SH-SY5Y (cell line): ENCODE measurements at regions not wholly inside any gene's neighbourhood (a gene's known extent, or its start where the extent isn't known, plus 50 kb on each side); places are given as distances from the start of the nearest gene placed in this dataset.

ENCODE experiments used
- GATA2 ChIP-seq: IDR thresholded peaks from 2 replicates; pipeline ENCODE4 v1.6.1; 2011; ENCODE audit warnings: mild to moderate bottlenecking, low read depth, low read length
- GATA3 ChIP-seq: IDR thresholded peaks from 2 replicates; pipeline ENCODE4 v1.6.1; 2011; ENCODE audit warnings: low read depth, mild to moderate bottlenecking, low read length, moderate library complexity

DNA sequence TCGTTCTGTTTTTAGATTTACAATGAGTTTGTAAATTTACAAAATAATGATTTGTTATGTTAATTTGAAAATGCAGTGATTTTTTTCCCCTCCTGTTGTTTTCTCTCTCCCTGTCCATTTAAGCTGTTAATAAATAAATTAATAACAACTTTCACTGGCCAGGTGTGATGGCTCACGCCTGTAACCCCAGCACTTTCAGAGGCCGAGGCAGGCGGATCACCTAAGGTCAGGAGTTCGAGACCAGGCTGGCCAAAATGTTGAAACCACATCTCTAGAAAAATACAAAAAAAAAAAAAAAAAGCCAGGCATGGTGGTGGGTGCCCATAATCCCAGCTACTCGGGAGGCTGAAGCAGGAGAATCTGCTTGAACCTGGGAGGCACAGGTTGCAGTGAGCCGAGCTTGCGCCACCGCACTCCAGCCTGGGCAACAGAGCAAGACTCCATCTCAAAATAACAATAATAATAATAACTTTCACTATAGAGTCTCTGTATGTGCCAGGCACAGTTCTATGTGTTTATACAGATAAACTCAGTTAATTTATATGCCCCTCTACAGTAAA lies 229.2 kb upstream of the ARGLU1 start:
- no peak for TF ChIP-seq GATA2
- TF ChIP-seq GATA3 = no peak
